ENCODE measurements at regions not wholly inside any gene's neighbourhood (a gene's known extent, or its start where the extent isn't known, plus 50 kb on each side); places are given as distances from the start of the nearest gene placed in this dataset.
"Not testable (repeated sequence)": the region's sequence is repeated elsewhere in the genome, so short reads cannot be mapped to it uniquely, and the experiment has no call there.

DNA sequence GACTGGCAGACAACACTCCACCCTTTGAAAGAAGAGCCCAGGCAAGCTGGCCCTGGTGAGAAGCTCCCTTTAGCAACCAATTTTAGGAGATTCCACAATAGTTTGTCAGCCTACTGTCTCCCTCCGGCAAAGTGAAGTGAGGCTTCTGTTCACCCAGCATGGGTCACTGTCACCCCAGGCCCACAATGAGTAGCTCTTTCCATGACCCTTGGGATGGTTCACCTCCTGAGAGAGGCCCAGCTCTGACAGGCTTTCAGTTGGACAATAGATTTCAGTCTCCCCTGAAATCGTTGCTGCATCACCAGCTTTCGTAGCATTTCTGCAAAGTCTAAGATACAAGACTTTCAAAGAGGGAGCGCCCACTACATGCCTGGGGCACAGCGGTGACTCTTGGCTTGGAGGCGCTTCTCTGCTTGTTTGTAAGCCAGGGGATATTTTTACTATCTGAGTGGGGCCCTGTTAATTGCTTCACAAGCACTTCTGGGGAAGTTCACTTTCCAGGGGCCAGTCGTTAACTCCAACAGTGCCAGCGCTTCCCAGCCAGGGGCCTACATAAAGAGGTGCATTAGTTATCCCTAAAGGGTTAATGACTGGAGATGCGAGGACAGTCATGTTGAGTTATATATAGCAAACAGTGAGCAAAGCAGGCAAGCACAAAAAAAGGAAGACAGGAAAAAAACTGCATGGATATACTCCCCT, 255.7 kb downstream of the BCL2L11 start:
- TF ChIP-seq EZH2 (IDR thresholded peaks at IDR 0.05): not testable (repeated sequence)
- TF ChIP-seq, protein P1, sequence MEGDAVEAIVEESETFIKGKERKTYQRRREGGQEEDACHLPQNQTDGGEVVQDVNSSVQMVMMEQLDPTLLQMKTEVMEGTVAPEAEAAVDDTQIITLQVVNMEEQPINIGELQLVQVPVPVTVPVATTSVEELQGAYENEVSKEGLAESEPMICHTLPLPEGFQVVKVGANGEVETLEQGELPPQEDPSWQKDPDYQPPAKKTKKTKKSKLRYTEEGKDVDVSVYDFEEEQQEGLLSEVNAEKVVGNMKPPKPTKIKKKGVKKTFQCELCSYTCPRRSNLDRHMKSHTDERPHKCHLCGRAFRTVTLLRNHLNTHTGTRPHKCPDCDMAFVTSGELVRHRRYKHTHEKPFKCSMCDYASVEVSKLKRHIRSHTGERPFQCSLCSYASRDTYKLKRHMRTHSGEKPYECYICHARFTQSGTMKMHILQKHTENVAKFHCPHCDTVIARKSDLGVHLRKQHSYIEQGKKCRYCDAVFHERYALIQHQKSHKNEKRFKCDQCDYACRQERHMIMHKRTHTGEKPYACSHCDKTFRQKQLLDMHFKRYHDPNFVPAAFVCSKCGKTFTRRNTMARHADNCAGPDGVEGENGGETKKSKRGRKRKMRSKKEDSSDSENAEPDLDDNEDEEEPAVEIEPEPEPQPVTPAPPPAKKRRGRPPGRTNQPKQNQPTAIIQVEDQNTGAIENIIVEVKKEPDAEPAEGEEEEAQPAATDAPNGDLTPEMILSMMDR (IDR thresholded peaks at IDR 0.05): not testable (repeated sequence)

Data from neural progenitor cell (in vitro differentiated cells).